ENCODE measurements at regions not wholly inside any gene's neighbourhood (a gene's known extent, or its start where the extent isn't known, plus 50 kb on each side); places are given as distances from the start of the nearest gene placed in this dataset.

- Histone ChIP-seq H3K27ac (ENCODE audit: low read depth, low read length) (no peak overlapping the region), H3K9me2 (replicated peaks; ENCODE audit: control insufficient read depth, low read length) (no peaks in the 10 kb centered on the region; the same call in 1 of the 2 replicates), H3K27me3 (ENCODE audit: control insufficient read depth, low read length) (no peaks in the 10 kb centered on the region; the same call in 1 of the 2 replicates), H3K4me2 (ENCODE audit: low read length) (no peak overlapping the region), H3K36me3 (ENCODE audit: control insufficient read depth, low read length) (no peaks in the 10 kb centered on the region), H3K4me1 (ENCODE audit: control insufficient read depth, low read length) (no peaks in the 10 kb centered on the region), H3K79me2 (ENCODE audit: control insufficient read depth, low read length) (no peaks in the 10 kb centered on the region), H3F3A (ENCODE audit: control insufficient read depth, insufficient read depth) (no peaks in the 10 kb centered on the region), H4K20me1 (ENCODE audit: control insufficient read depth, insufficient read depth, low read depth, low read length) (no peaks in the 10 kb centered on the region), H3K4me3 (ENCODE audit: low read length) (no peak overlapping the region), H3K9me3 (ENCODE audit: control insufficient read depth, insufficient read depth, low read length) (no peaks in the 10 kb centered on the region)
- TF ChIP-seq EZH2phosphoT487 (IDR thresholded peaks at IDR 0.05; ENCODE audit: borderline replicate concordance, low read length), result no peak
- TF ChIP-seq CTCF (IDR thresholded peaks at IDR 0.05; ENCODE audit: low read depth, low read length, poor library complexity, severe bottlenecking), result no peak
Observed at GRCh38 chr11:129289350-129290040, 86.2 kb upstream of the BARX2 start.

- no peak overlapping the region for H3K27ac ChIP-seq (ENCODE audit: low read depth, low read length)
- no peaks in the 10 kb centered on the region for H3F3A ChIP-seq (ENCODE audit: control insufficient read depth, insufficient read depth)
- no peak overlapping the region for H3K4me3 ChIP-seq (ENCODE audit: low read length)
- no peaks in the 10 kb centered on the region for H3K36me3 ChIP-seq (ENCODE audit: control insufficient read depth, low read length)
- no peaks in the 10 kb centered on the region for H4K20me1 ChIP-seq (ENCODE audit: control insufficient read depth, insufficient read depth, low read depth, low read length)
- TF ChIP-seq EZH2phosphoT487 (IDR thresholded peaks at IDR 0.05; ENCODE audit: borderline replicate concordance, low read length) (no peak), CTCF (IDR thresholded peaks at IDR 0.05; ENCODE audit: low read depth, low read length, poor library complexity, severe bottlenecking) (no peak)
- H3K4me2 ChIP-seq (ENCODE audit: low read length), result no peak overlapping the region
- H3K27me3 ChIP-seq (ENCODE audit: control insufficient read depth, low read length), result no peaks in the 10 kb centered on the region; the same call in 1 of the 2 replicates
- H3K79me2 ChIP-seq (ENCODE audit: control insufficient read depth, low read length), result no peaks in the 10 kb centered on the region
- no peaks in the 10 kb centered on the region for H3K4me1 ChIP-seq (ENCODE audit: control insufficient read depth, low read length)
- no peaks in the 10 kb centered on the region; the same call in 1 of the 2 replicates for H3K9me2 ChIP-seq (replicated peaks; ENCODE audit: control insufficient read depth, low read length)
- H3K9me3 ChIP-seq (ENCODE audit: control insufficient read depth, insufficient read depth, low read length), result no peaks in the 10 kb centered on the region
Observed at GRCh38 chr11:129287920-129288319, 87.7 kb upstream of the BARX2 start.

GRCh38 chr11:129286813-129287212, 88.8 kb upstream of the BARX2 start:
- no peak overlapping the region for H3K4me2 ChIP-seq (ENCODE audit: low read length)

More at GRCh38 chr11:129286813-129287212, 88.8 kb upstream of the BARX2 start:
- Histone ChIP-seq H3K4me1 (ENCODE audit: control insufficient read depth, low read length) (no peaks in the 10 kb centered on the region), H4K20me1 (ENCODE audit: control insufficient read depth, insufficient read depth, low read depth, low read length) (no peaks in the 10 kb centered on the region), H3K27ac (ENCODE audit: low read depth, low read length) (no peak overlapping the region), H3K36me3 (ENCODE audit: control insufficient read depth, low read length) (no peaks in the 10 kb centered on the region), H3K79me2 (ENCODE audit: control insufficient read depth, low read length) (no peaks in the 10 kb centered on the region), H3K27me3 (ENCODE audit: control insufficient read depth, low read length) (no peaks in the 10 kb centered on the region; the same call in 1 of the 2 replicates), H3F3A (ENCODE audit: control insufficient read depth, insufficient read depth) (no peaks in the 10 kb centered on the region), H3K4me3 (ENCODE audit: low read length) (no peak overlapping the region), H3K9me3 (ENCODE audit: control insufficient read depth, insufficient read depth, low read length) (no peaks in the 10 kb centered on the region), H3K9me2 (replicated peaks; ENCODE audit: control insufficient read depth, low read length) (no peaks in the 10 kb centered on the region; the same call in 1 of the 2 replicates)
- TF ChIP-seq EZH2phosphoT487 (IDR thresholded peaks at IDR 0.05; ENCODE audit: borderline replicate concordance, low read length) (no peak), CTCF (IDR thresholded peaks at IDR 0.05; ENCODE audit: low read depth, low read length, poor library complexity, severe bottlenecking) (no peak)
